Neural progenitor cell (in vitro differentiated cells): ENCODE measurements at regions not wholly inside any gene's neighbourhood (a gene's known extent, or its start where the extent isn't known, plus 50 kb on each side); places are given as distances from the start of the nearest gene placed in this dataset.

Experiments
- CTCF ChIP-seq: fragments of 200-600 bp; sonication (generic); IDR thresholded peaks from 2 replicates; pipeline ENCODE4 v1.5.1; 2017; ENCODE audit warnings: antibody characterized with exemption, mild to moderate bottlenecking
- EZH2phosphoT487 ChIP-seq: fragments of 200-600 bp; sonication (generic); IDR thresholded peaks from 2 replicates; pipeline ENCODE4 v1.6.1; 2017; ENCODE audit warnings: antibody characterized with exemption

- no peak for TF ChIP-seq CTCF
- no peak for TF ChIP-seq EZH2phosphoT487
Measured at GRCh38 chr1:143652187-143652586, 319.6 kb downstream of the FAM72C start.
